NT2/D1 (cell line): ENCODE measurements at regions not wholly inside any gene's neighbourhood (a gene's known extent, or its start where the extent isn't known, plus 50 kb on each side); places are given as distances from the start of the nearest gene placed in this dataset.

ENCODE experiments used
- SUZ12 ChIP-seq: IDR thresholded peaks from 2 replicates; pipeline ENCODE4 v1.6.1; 2011; ENCODE audit not compliant: insufficient read length, insufficient read depth; ENCODE audit errors: extremely low read depth
- YY1 ChIP-seq: IDR thresholded peaks from 2 replicates; pipeline ENCODE4 v1.6.1; 2011; ENCODE audit not compliant: insufficient read length, insufficient read depth
- ZNF274 ChIP-seq: IDR thresholded peaks from 2 replicates; pipeline ENCODE4 v1.6.1; 2011; ENCODE audit warnings: mild to moderate bottlenecking, low read depth, low read length

DNA sequence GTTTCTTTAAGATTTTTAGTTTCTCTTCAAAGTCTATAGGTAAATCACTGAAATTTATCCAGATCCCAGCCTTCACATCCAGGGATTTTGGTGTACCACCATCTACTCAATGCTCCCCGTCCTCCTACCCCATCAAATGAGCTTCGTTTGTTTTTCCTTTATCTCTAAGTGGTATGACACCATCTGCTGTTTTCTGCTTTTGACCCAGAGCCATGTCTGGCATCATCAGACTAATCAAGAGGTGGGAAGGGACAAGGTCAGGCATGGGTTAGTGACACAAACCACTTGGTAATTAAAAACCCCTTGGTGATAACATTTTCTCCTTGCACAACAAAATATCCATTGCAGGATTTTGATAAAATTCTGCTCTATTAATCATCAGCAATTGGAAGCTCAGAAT is 92.7 kb upstream of the GOLGA8J start:
- TF ChIP-seq ZNF274 (no peak), YY1 (no peak), SUZ12 (no peak)
